CD14-positive monocyte (primary cell): ENCODE measurements at regions not wholly inside any gene's neighbourhood (a gene's known extent, or its start where the extent isn't known, plus 50 kb on each side); places are given as distances from the start of the nearest gene placed in this dataset.

ENCODE experiments used
- DNase-seq, 3 donors: peaks; one replicate each; pipeline ENCODE4 v3.0.0-alpha.2; 2011 to 2022
- H2AFZ ChIP-seq: 2 replicates; pipeline ENCODE4 v1.6.0; 2012; ENCODE audit warnings: mild to moderate bottlenecking, low read depth, low read length, inconsistent platforms; ENCODE audit not compliant: insufficient read depth, poor library complexity, severe bottlenecking
- H3K27ac ChIP-seq, 2 donors: 1 replicate in 1 of 2; 2 replicates in 1 of 2; pipeline ENCODE4 v1.5.1; 2012 to 2013; ENCODE audit warnings: low read length in 2 of 2, control low read depth in 1 of 2, inconsistent platforms in 1 of 2, low read depth in 1 of 2, mild to moderate bottlenecking in 1 of 2
- H3K27me3 ChIP-seq, 2 donors: one replicate each; pipeline versions ENCODE4 v1.6.0 to v1.6.1; 2011 to 2013; ENCODE audit warnings: low read length in 2 of 2; ENCODE audit not compliant: control insufficient read depth in 2 of 2, insufficient read depth in 2 of 2
- H3K36me3 ChIP-seq, 2 donors: replicated peaks in 1 of 2; 1 replicate in 1 of 2; 2 replicates in 1 of 2; pipeline versions ENCODE4 v1.5.1 to v1.6.1; 2012 to 2013; ENCODE audit warnings: low read length in 2 of 2, control low read depth in 1 of 2, inconsistent platforms in 1 of 2, mild to moderate bottlenecking in 1 of 2; ENCODE audit not compliant: insufficient read depth in 2 of 2, control insufficient read depth in 1 of 2
- H3K4me1 ChIP-seq, 2 donors: 1 replicate in 1 of 2; 2 replicates in 1 of 2; pipeline versions ENCODE4 v1.5.1 to v1.6.1; 2012 to 2013; ENCODE audit warnings: low read length in 2 of 2, control low read depth in 1 of 2, inconsistent platforms in 1 of 2, mild to moderate bottlenecking in 1 of 2, moderate library complexity in 1 of 2; ENCODE audit not compliant: insufficient read depth in 2 of 2, control insufficient read depth in 1 of 2
- H3K4me2 ChIP-seq: replicated peaks from 2 replicates; pipeline ENCODE3; 2012; ENCODE audit warnings: low read length, moderate library complexity, mild to moderate bottlenecking; ENCODE audit not compliant: poor library complexity, severe bottlenecking; ENCODE audit errors: extremely low read depth
- H3K4me3 ChIP-seq, 3 experiments: fragments of 200-600 bp in 1 of 3; sonication (generic) in 1 of 3; replicated peaks in 1 of 3; 1 replicate in 2 of 3; 2 replicates in 1 of 3; pipeline ENCODE4 v1.5.1; 2011 to 2013; ENCODE audit warnings: low read length in 3 of 3, mild to moderate bottlenecking in 3 of 3, control low read depth in 2 of 3, low read depth in 2 of 3, inconsistent platforms in 1 of 3, moderate library complexity in 1 of 3
- H3K79me2 ChIP-seq: 2 replicates; pipeline ENCODE4 v1.6.0; 2012; ENCODE audit warnings: mild to moderate bottlenecking, control low read depth, inconsistent platforms, low read length, moderate library complexity; ENCODE audit not compliant: insufficient read depth
- H3K9ac ChIP-seq: 2 replicates; pipeline ENCODE4 v1.6.0; 2017; ENCODE audit warnings: low read length, mild to moderate bottlenecking; ENCODE audit not compliant: insufficient read depth, poor library complexity, severe bottlenecking
- H3K9me3 ChIP-seq, 2 donors: replicated peaks in 1 of 2; 1 replicate in 1 of 2; 2 replicates in 1 of 2; pipeline versions ENCODE4 v1.5.1 to v1.6.1; 2012 to 2013; ENCODE audit warnings: low read length in 2 of 2, control low read depth in 1 of 2; ENCODE audit not compliant: control insufficient read depth in 1 of 2, insufficient read depth in 1 of 2
- H4K20me1 ChIP-seq: 2 replicates; pipeline ENCODE4 v1.6.0; 2012; ENCODE audit warnings: mild to moderate bottlenecking, low read length, control low read depth, moderate library complexity; ENCODE audit not compliant: insufficient read depth
- H3K27ac Mint-ChIP-seq, 7 donors: one replicate each; pipeline ENCODE4 v1.8.0; 2020; ENCODE audit warnings: mild to moderate bottlenecking in 7 of 7, mixed read lengths in 7 of 7, moderate library complexity in 6 of 7, inconsistent platforms in 2 of 7
- H3K27me3 Mint-ChIP-seq, 3 donors: one replicate each; pipeline ENCODE4 v1.8.0; 2021 to 2022; ENCODE audit warnings: low read depth in 3 of 3, mild to moderate bottlenecking in 3 of 3, mixed read lengths in 3 of 3, moderate library complexity in 3 of 3, inconsistent platforms in 1 of 3
- H3K36me3 Mint-ChIP-seq, 2 donors: one replicate each; pipeline ENCODE4 v1.8.0; 2020; ENCODE audit warnings: mixed read lengths in 2 of 2, inconsistent platforms in 1 of 2, mild to moderate bottlenecking in 1 of 2
- H3K4me1 Mint-ChIP-seq: one replicate; pipeline ENCODE4 v1.8.0; 2020; ENCODE audit warnings: mild to moderate bottlenecking, mixed read lengths
- H3K4me3 Mint-ChIP-seq, 2 donors: one replicate each; pipeline ENCODE4 v1.8.0; 2020; ENCODE audit warnings: mild to moderate bottlenecking in 2 of 2, mixed read lengths in 2 of 2, moderate library complexity in 1 of 2
- H3K9me3 Mint-ChIP-seq, 7 donors: one replicate each; pipeline ENCODE4 v1.8.0; 2020 to 2022; ENCODE audit warnings: mixed read lengths in 7 of 7, mild to moderate bottlenecking in 6 of 7, moderate library complexity in 6 of 7, inconsistent platforms in 2 of 7
- CTCF ChIP-seq: fragments of 200-600 bp; IDR thresholded peaks from one replicate; pipeline ENCODE4 v1.8.0; 2022; ENCODE audit warnings: antibody characterized with exemption, mild to moderate bottlenecking
- WGBS: methylation state at CpG from one replicate; pipeline ENCODE4 v1.1.5; 2013; ENCODE audit warnings: missing lambda C conversion rate; ENCODE audit not compliant: insufficient coverage; 5-methylcytosine and 5-hydroxymethylcytosine counted together
- intact Hi-C, 2 donors: fragments of 100-400 bp; cut with micrococcal nuclease; formaldehyde crosslinking; loops; one replicate each; pipeline versions ENCODE4 v1.15.0 to v1.15.1; 2023

- Mint-ChIP-seq H3K4me3 (no peak overlapping the region), H3K36me3 (no peaks in the 10 kb centered on the region), H3K27ac (no peak overlapping the region), H3K4me1 (no peaks in the 10 kb centered on the region), H3K9me3 (peaks cover 0 to 4% (median 0%) of the 10 kb centered on the region in 7 donors), H3K27me3 (peaks cover 1 to 6% (median 4%) of the 10 kb centered on the region in 3 donors)
- Histone ChIP-seq H3K4me1 (no peaks in the 10 kb centered on the region), H3K9ac (no peak overlapping the region), H4K20me1 (no peaks in the 10 kb centered on the region), H3K4me3 (no peak overlapping the region), H2AFZ (no peak overlapping the region), H3K79me2 (no peaks in the 10 kb centered on the region), H3K9me3 (no peaks in the 10 kb centered on the region), H3K27ac (no peak overlapping the region), H3K36me3 (no peaks in the 10 kb centered on the region), H3K4me2 (no peak overlapping the region), H3K27me3 (no peaks in the 10 kb centered on the region)
- no CpG with 5 or more reads among the region's 1 CpG for WGBS
- intact Hi-C loops, result no loop called here
- TF ChIP-seq CTCF, result no peak
- no peak for DNase-seq
Observed at GRCh38 chr9:27851858-27852257, 278.6 kb upstream of the C9orf72 start.

GRCh38 chr9:27853529-27853928, 280.2 kb upstream of the C9orf72 start:
- peaks cover 0 to 5% (median 0%) of the 10 kb centered on the region in 7 donors for H3K9me3 Mint-ChIP-seq
- H3K9me3 ChIP-seq, result no peaks in the 10 kb centered on the region
- H3K4me2 ChIP-seq, result no peak overlapping the region
- H3K27me3 ChIP-seq, result no peaks in the 10 kb centered on the region
- 100% methylated on average over 1 of the region's 6 CpGs for WGBS
- no peaks in the 10 kb centered on the region for H3K79me2 ChIP-seq
- H3K36me3 Mint-ChIP-seq, result no peaks in the 10 kb centered on the region
- H3K4me1 Mint-ChIP-seq, result no peaks in the 10 kb centered on the region
- no peak overlapping the region for H3K27ac Mint-ChIP-seq
- H3K4me3 ChIP-seq, result no peak overlapping the region
- H3K9ac ChIP-seq, result no peak overlapping the region
- no peak overlapping the region for H3K27ac ChIP-seq
- no peaks in the 10 kb centered on the region for H3K36me3 ChIP-seq
- peaks cover 1 to 4% (median 4%) of the 10 kb centered on the region in 3 donors for H3K27me3 Mint-ChIP-seq
- no peaks in the 10 kb centered on the region for H3K4me1 ChIP-seq
- no peaks in the 10 kb centered on the region for H4K20me1 ChIP-seq
- TF ChIP-seq CTCF, result no peak
- DNase-seq, result no peak
- intact Hi-C loops, result no loop called here
- no peak overlapping the region for H2AFZ ChIP-seq
- H3K4me3 Mint-ChIP-seq, result no peak overlapping the region
